HFFc6 (cell line): ENCODE measurements at regions not wholly inside any gene's neighbourhood (a gene's known extent, or its start where the extent isn't known, plus 50 kb on each side); places are given as distances from the start of the nearest gene placed in this dataset.

Experiments
- DNase-seq: peaks from one replicate; pipeline ENCODE4 v3.0.0-alpha.2; 2018
- H3K27ac Mint-ChIP-seq: 2 replicates; pipeline ENCODE4 v1.8.0; 2020; ENCODE audit warnings: mild to moderate bottlenecking, mixed read lengths
- H3K27me3 Mint-ChIP-seq: 2 replicates; pipeline ENCODE4 v1.8.0; 2021; ENCODE audit warnings: mild to moderate bottlenecking, moderate library complexity, mixed read lengths; ENCODE audit not compliant: insufficient read depth
- H3K36me3 Mint-ChIP-seq: 2 replicates; pipeline ENCODE4 v1.8.0; 2021; ENCODE audit warnings: low read depth, mixed read lengths
- H3K4me1 Mint-ChIP-seq: 2 replicates; pipeline ENCODE4 v1.8.0; 2020; ENCODE audit warnings: low read depth, mixed read lengths
- H3K4me3 Mint-ChIP-seq: 2 replicates; pipeline ENCODE4 v1.8.0; 2020; ENCODE audit warnings: mild to moderate bottlenecking, moderate library complexity, mixed read lengths
- H3K9me3 Mint-ChIP-seq: 2 replicates; pipeline ENCODE4 v1.8.0; 2020; ENCODE audit warnings: mild to moderate bottlenecking, mixed read lengths
- TF ChIP-seq, protein P1 (sequence below): fragments of 200-600 bp; sonication (generic); IDR thresholded peaks from 2 replicates; pipeline ENCODE4 v1.5.0; 2021; ENCODE audit warnings: antibody characterized with exemption, mild to moderate bottlenecking

DNA sequence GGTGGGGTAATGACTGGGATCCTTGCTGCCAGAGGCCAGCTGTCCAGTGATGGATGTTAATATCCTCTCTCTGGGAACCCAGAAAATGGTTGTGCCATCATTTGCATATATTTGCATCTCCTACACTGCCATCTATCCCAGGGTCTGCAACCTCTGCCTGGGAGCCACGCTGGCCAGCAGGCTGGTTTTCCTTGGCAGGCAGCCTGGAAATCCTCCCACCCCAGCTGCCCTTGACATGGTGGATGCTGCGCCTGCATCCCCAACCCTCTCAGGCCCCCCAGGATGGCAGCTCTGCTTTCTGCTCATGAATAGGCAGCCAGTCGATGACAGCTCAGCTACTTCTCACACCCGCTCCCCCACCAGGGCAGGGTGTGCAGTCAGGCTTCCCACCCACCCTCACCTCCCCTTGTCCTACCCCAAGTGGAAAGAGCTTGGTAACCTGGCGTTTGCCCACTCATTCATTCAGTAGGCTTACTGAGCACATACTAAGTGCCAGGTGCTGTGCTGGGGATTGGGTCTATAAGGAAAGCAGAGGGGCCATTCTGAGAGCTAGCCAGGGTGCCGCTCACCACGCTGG is 202.5 kb downstream of the TRIM29 start:
- H3K4me3 Mint-ChIP-seq = no peak overlapping the region

DNA sequence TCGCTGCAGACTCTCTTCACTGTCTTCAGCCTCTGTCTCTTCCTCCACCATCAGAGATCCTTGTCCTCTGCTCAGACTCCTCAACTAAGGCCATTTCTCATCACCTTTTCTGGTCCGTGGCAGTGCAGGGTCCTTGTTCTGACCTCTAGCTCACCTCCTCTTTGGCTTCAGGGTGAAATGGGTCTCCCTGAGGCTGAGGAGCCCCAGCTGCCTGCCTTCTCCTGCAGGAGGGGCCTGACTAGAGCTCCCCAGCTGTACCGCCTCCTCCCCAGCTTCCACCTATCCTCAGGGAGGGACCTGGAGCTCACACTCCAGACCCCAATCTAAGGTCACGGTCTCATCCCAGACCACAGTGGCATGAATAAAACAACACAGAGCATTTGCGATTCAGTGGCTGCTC is 203.0 kb downstream of the TRIM29 start:
- H3K27me3 Mint-ChIP-seq = peaks cover 29% of the 10 kb centered on the region
- no peaks in the 10 kb centered on the region for H3K36me3 Mint-ChIP-seq
- no peak overlapping the region for H3K27ac Mint-ChIP-seq
- H3K9me3 Mint-ChIP-seq = no peaks in the 10 kb centered on the region
- TF ChIP-seq, protein P1, sequence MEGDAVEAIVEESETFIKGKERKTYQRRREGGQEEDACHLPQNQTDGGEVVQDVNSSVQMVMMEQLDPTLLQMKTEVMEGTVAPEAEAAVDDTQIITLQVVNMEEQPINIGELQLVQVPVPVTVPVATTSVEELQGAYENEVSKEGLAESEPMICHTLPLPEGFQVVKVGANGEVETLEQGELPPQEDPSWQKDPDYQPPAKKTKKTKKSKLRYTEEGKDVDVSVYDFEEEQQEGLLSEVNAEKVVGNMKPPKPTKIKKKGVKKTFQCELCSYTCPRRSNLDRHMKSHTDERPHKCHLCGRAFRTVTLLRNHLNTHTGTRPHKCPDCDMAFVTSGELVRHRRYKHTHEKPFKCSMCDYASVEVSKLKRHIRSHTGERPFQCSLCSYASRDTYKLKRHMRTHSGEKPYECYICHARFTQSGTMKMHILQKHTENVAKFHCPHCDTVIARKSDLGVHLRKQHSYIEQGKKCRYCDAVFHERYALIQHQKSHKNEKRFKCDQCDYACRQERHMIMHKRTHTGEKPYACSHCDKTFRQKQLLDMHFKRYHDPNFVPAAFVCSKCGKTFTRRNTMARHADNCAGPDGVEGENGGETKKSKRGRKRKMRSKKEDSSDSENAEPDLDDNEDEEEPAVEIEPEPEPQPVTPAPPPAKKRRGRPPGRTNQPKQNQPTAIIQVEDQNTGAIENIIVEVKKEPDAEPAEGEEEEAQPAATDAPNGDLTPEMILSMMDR = no peak
- no peak overlapping the region for H3K4me3 Mint-ChIP-seq
- no peak for DNase-seq
- H3K4me1 Mint-ChIP-seq = no peaks in the 10 kb centered on the region

More for the DNA sequence above, 202.5 kb downstream of the TRIM29 start:
- Mint-ChIP-seq H3K27me3 (peaks cover 31% of the 10 kb centered on the region), H3K9me3 (no peaks in the 10 kb centered on the region), H3K27ac (no peak overlapping the region), H3K36me3 (no peaks in the 10 kb centered on the region), H3K4me1 (no peaks in the 10 kb centered on the region)
- TF ChIP-seq, protein P1 = no peak
- DNase-seq = no peak

DNA sequence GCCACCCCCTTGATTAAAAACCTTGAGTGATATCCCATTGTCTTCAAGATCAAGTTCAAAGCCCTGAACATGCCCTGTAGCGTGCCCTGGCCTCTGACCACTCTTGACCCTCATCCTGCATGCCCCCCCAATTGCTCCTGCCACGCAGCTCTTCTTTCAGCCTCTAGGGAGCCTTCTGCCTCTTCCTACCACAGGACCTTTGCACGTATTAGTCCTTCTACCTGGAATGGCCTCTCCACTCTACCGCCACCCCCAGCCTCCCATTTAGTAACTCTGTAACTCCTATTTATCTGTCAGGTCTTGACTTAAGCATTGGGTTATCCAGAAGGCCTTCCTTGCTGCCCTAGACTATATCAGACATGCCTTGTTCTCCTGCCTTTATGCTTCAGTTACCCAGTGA is 203.6 kb downstream of the TRIM29 start:
- peaks cover 29% of the 10 kb centered on the region for H3K27me3 Mint-ChIP-seq
- H3K4me3 Mint-ChIP-seq = no peak overlapping the region

DNA sequence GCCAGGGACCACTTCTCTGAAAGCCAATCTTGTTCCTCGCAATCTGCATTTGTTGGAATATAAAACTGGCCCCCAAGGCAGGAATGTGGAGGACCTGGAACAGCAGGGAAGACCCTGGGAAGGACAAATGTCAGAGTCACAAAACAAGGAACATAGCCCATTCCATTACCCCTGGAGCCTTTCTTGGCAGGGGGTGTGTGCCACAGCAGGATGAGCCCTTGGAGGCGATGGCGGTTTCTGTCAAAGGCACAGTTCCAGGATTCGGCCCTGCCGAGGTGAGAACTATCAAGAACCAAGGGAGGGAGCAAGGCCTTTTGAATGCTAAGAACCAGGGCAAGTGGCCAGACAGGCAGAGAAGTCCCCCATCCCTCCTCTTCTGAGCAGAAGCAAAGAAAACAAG is 204.3 kb downstream of the TRIM29 start:
- H3K9me3 Mint-ChIP-seq = no peaks in the 10 kb centered on the region

More for the DNA sequence above, 203.6 kb downstream of the TRIM29 start:
- DNase-seq = no peak
- Mint-ChIP-seq H3K4me1 (no peaks in the 10 kb centered on the region), H3K36me3 (no peaks in the 10 kb centered on the region), H3K27ac (no peak overlapping the region), H3K9me3 (no peaks in the 10 kb centered on the region)
- TF ChIP-seq, protein P1 = no peak

DNA sequence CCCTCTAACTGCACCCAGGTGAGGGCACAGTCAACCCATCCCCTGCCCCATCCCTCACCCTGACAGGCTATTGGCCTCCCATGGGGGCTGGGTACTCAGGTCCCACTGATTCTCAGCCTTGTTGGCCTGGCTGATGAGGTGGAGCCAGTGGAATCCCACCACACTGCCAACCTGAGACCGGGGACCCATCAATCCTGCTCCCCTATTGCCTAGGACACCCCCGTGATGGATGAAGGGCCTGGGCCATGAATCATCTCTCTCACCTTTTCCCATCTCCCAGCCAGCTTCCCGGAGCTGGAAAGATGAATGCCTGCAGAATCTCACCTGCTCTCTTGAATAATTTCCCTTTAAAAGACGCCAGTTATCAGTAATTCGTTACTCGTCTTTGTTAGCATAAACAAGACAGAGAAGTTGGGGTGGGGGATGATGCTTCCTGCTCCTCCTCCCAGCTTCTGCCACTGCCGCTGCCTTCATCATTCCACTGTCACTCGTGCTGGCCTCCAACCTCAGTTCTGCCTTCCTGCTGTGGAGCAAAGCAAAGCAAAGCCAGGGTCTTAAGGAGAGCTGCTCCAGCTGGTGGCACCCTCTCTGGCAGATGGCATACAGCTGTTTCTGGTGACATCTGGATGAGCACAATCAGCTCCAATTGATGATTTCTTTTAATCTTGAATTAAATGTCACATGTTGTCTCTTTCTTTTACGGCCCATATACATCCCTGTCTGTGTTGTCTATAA is 204.0 kb upstream of the NECTIN1 start:
- Mint-ChIP-seq H3K27me3 (peaks cover 28% of the 10 kb centered on the region), H3K27ac (no peak overlapping the region), H3K9me3 (no peaks in the 10 kb centered on the region), H3K36me3 (no peaks in the 10 kb centered on the region), H3K4me3 (no peak overlapping the region), H3K4me1 (no peaks in the 10 kb centered on the region)
- DNase-seq = no peak
- TF ChIP-seq, protein P1 = no peak

More for the DNA sequence above, 204.3 kb downstream of the TRIM29 start:
- Mint-ChIP-seq H3K4me3 (no peak overlapping the region), H3K4me1 (no peaks in the 10 kb centered on the region), H3K27ac (no peak overlapping the region), H3K27me3 (peaks cover 29% of the 10 kb centered on the region), H3K36me3 (no peaks in the 10 kb centered on the region)
- DNase-seq = no peak
- TF ChIP-seq, protein P1 = no peak
